Left forelimb (tissue), 1 donor: ENCODE measurements at regions not wholly inside any gene's neighbourhood (a gene's known extent, or its start where the extent isn't known, plus 50 kb on each side); places are given as distances from the start of the nearest gene placed in this dataset.

Experiments used
- DNase-seq: peaks from one replicate; pipeline ENCODE4 v3.0.0-alpha.2; 2018; ENCODE audit warnings: low spot score

- no peak for DNase-seq
These were observed 336.4 kb upstream of the HSF2 start for GRCh38 chr6:122063076-122063475.

- no peak for DNase-seq
These were observed 335.7 kb upstream of the HSF2 start for GRCh38 chr6:122063761-122064160.

GRCh38 chr6:122066200-122066599 lies 333.3 kb upstream of the HSF2 start:
- DNase-seq, result no peak

GRCh38 chr6:122068291-122068769 lies 331.1 kb upstream of the HSF2 start:
- no peak for DNase-seq

- no peak for DNase-seq
These were observed 329.5 kb upstream of the HSF2 start for GRCh38 chr6:122069932-122070331.

GRCh38 chr6:122072014-122072647 lies 327.3 kb upstream of the HSF2 start:
- DNase-seq, result peak; percentile 70

GRCh38 chr6:122075084-122075838 lies 324.2 kb upstream of the HSF2 start:
- no peak for DNase-seq

GRCh38 chr6:122075917-122076316 lies 323.5 kb upstream of the HSF2 start:
- DNase-seq, result no peak

- DNase-seq, result no peak
These were observed 321.8 kb upstream of the HSF2 start for GRCh38 chr6:122077603-122078002.

- no peak for DNase-seq
These were observed 321.0 kb upstream of the HSF2 start for GRCh38 chr6:122078481-122078880.

GRCh38 chr6:122079916-122080315 lies 319.5 kb upstream of the HSF2 start:
- no peak for DNase-seq

- DNase-seq, result no peak
These were observed 317.5 kb upstream of the HSF2 start for GRCh38 chr6:122081921-122082320.

- no peak for DNase-seq
These were observed 317.1 kb upstream of the HSF2 start for GRCh38 chr6:122082370-122082769.

GRCh38 chr6:122092366-122092765 lies 307.1 kb upstream of the HSF2 start:
- DNase-seq, result no peak

- DNase-seq, result no peak
These were observed 301.2 kb upstream of the HSF2 start for GRCh38 chr6:122098201-122098678.

- DNase-seq, result no peak
These were observed 297.4 kb upstream of the HSF2 start for GRCh38 chr6:122102026-122102425.

GRCh38 chr6:122107256-122107852 lies 292.1 kb upstream of the HSF2 start:
- DNase-seq, result no peak

- no peak for DNase-seq
These were observed 290.4 kb upstream of the HSF2 start for GRCh38 chr6:122109075-122109474.

GRCh38 chr6:122114717-122115116 lies 284.7 kb upstream of the HSF2 start:
- no peak for DNase-seq

- DNase-seq, result no peak
These were observed 283.2 kb upstream of the HSF2 start for GRCh38 chr6:122116119-122116834.

- no peak for DNase-seq
These were observed 282.4 kb upstream of the HSF2 start for GRCh38 chr6:122116835-122117627.
